ENCODE measurements at regions not wholly inside any gene's neighbourhood (a gene's known extent, or its start where the extent isn't known, plus 50 kb on each side); places are given as distances from the start of the nearest gene placed in this dataset.
A peak's percentile ranks its signal among the peaks of the same experiment; 100 is the strongest.

DNA sequence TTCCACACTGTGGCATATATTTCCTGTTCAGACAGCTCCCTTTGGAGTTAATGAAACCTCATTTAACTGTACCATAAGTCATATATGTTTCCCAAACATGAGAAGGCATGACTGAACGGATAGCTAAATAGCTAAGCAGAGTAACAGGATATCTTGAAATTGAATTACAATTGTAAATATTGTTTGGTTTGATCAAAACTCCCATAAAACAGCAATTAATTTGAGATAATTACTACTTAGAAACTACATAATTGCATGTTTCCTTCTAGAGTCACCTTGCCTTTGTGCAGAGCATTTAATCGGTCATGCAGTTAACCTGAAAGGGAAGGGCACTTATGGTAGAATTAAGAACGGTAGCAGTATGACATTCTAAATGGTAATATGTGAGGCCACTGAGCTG is 179.0 kb upstream of the MAP3K7 start:
- DNase-seq (ENCODE audit: low read depth, low spot score): no peak

DNA sequence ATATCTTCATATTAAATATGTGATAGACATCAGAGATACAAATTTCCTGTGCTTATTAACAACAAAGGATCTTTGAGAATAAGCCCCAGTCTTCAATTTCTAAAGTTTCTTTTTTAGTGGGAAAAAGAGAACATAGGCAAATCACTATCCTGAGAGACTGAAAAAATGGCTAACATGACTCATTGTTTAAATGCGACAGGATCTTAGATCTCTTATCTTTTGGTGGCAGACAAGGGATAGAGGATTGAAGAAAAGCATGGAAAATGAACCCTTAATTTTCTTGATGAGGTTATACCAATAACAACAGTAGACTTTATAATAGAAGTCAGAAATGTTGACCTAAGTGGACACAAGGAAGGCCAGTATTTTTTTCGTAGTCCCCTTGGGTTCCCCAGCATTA is 178.6 kb upstream of the MAP3K7 start:
- no peak for DNase-seq (ENCODE audit: low read depth, low spot score)

DNA sequence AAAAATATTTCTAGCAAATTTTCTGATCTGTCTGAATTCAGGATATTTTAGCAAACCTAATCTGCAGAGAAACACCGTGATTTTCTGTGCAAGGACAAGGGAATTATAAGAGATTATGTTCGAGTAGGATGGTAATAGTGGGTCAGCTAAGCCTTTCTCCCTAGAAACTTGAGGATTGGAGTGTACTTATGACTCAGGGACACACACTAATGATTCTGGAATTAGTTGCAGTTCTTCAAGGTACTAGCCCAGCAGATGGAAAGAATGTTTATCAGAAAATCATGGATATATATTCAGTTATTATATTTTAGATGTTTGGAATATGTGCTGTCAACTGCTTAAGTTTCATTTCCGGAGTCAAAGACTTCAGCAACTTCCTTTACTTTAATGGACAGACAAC is 177.1 kb upstream of the MAP3K7 start:
- no peak for DNase-seq (ENCODE audit: low read depth, low spot score)

DNA sequence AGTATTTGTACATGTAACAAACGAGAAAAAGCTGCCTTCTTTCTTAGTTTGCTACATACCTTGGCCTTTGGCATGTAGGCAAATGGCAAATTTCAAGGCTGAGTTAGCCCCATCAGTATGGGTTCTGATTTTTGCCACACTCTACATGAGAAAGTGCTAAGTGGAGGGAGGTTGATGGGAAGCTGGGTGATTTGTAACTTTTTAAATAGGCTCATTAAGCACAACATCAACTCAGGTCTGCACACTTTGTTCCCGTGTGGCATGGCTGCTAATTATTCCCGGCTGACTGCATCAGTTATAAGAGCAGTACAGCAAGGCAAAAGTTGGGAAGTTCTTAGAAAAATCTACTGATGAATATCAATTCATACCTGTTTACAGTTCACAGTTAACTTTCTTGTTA is 172.8 kb upstream of the MAP3K7 start:
- no peak for DNase-seq (ENCODE audit: low read depth, low spot score)

DNA sequence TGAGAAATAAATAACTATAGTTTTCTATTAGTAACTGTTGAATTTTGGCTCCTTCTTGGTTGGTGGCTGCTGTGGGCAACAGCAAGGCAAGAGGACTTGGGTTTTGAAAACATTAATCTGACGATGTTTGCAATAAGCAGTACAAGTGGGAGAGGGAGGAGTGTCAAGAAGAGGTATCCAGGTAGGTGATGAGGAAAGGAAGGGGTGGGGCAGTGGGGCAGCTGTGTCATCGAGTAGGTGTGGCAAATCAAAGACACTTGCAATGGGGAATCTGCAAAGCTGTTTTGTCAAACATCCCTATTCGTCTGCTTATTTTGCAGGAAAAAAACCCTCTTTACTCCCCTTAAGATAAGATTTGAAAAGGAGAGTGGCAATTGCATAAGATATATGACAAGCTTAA is 171.9 kb upstream of the MAP3K7 start:
- DNase-seq (ENCODE audit: low read depth, low spot score): no peak

DNA sequence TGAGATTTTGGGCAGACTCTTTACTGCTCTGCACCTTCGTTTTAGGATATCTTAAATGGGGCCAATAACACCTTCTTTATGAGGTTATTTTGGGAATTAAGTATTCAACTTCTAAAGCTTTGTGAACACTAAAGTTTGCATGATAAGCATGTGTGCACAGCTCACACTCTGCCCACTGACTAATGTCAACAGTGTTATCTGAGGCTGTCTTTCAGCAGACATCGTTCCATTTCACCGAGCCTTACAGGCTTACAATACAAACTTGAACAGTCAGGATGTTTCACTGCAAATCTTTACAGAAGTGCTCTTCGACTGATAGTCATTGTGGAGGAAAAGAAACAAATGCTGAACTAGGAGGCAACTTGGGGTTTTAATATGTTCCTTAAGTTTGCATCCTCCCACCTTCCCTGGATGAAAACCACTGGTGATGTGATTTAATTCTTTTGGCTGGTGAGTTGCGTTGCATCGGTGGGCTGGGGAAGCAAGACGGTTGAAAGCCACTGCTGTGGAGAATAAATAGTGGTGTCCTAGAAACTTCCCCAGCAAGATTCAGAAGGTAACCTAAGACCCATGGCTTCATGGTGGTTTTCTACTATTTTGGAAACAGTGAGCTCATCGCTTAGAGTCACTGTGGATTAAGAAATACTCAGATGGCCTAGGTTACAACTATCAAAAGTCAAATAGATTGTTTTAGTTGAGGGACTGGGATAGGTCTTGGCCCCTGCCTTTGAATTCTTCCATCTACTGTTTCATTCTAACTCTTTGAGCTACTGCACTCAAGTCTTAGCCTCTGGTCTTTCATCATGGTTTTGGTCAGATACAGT is 167.2 kb upstream of the MAP3K7 start:
- no peak for DNase-seq (ENCODE audit: low read depth, low spot score)

DNA sequence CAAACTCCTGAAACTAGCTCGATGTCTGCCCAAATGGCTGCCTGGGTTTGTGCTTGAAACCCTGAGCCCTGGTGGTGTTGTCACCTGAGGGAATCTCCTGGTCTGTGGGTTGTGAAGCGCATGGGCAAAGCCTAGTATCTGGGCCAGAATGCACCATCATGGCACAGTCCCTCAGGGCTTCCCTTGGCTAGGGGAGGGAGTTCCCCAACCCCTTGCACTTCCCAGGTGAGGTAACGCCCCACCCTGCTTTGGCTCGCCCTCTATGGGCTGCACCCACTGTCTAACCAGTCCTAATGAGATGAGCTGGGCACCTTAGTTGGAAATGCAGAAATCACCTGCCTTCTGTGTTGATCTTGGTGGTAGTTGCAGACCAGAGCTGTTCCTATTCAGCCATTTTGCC is 152.9 kb upstream of the MAP3K7 start:
- no peak for DNase-seq (ENCODE audit: low read depth, low spot score)

DNA sequence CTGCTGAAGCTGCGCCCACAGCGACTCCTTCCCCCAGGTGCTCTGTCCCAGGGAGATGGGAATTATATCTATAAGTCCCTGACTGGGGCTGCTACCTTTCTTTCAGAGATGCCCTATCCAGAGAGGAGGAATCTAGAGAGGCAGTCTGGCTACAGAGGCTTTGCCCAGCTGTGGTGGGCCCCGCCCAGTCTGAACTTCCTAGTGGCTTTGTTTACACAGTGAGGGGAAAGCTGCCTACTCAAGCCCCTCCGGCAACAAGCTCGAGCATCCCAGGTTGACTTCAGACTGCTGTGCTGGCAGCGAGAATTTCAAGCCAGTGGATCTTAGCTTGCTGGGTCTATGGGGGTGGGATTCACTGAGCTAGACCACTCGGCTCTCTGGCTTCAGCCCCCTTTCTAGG is 152.5 kb upstream of the MAP3K7 start:
- peak; percentile 88 for DNase-seq (ENCODE audit: low read depth, low spot score)

DNA sequence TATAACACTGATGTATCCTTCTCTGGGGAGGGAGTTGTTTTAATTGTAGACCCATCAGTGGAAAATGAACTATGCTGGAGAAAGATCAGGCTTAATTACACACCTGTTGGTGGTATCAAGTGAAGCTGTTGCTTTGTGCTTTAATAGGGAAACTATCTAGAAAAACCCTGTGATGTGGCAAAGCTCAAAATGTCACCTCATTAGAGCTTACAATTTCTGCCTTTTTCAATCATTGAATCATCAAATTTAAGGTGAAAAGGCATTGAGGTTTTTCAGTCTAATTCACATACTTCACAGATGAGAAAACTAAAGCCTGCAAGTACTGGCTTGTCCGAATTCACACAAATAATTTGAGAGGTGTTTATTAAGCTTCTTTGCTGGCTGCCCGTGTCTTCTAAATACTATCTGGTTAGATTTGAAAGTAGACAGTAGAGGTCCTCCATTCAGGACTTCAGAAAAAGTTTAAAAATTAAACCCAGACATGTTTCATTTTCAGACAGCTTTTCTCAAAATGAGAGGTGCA is 143.3 kb upstream of the MAP3K7 start:
- DNase-seq (ENCODE audit: low read depth, low spot score): no peak

DNA sequence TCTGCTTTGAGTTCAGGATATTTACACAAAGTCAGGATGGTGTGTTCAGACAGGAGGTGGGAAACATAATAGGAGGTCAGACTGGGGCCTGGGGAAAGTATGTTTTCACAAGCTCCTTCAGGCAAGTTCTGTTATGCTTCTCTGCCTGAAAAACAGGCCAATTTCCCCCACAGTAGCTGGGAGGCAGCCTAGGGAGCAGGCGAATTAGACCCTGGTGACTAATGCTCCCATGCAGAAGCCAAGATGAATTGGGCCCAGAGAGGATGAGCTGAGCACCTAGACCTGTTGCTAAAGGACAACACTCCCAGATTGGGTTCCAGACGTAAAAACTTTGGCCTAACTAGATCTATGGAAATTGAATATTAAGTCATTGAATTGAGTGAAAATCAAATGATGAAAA is 142.2 kb upstream of the MAP3K7 start:
- peak; percentile 31 for DNase-seq (ENCODE audit: low read depth, low spot score)

DNA sequence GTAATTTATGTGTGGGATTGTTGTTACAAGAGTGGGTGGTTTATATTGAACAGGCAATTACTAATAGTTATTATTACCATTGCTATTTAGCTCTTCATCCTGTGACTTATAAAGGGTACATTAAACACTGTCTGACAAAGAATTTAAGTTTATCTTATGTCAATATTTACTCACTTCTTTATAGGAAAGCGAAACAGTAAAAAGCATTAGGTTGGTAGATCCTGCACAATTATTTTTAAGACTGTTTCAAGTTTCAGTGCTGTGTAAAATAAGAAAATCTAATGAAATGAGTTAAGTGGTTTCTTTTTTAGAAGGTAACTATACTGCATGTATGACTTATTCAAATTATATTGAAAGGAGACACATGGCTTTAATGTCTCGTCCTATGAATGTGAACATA is 135.8 kb upstream of the MAP3K7 start:
- no peak for DNase-seq (ENCODE audit: low read depth, low spot score)

DNA sequence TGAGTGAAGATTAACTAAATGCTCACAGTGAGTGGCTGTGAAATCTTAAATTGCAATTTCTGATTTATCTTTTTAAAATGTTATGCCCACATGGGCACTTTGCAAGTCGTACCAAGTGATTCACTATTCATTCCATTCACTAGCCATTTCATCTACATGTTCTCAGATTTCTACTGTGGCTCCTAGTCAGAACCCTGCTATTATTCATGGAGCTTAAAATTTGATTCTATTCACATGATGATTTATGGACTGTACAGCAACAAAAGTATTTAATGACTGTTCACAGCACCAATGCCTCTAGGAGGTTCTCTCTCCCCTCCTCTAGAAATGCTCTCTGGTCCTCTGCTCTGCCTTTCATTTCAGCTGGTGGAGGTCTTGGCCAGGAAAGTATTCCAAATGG is 133.5 kb upstream of the MAP3K7 start:
- no peak for DNase-seq (ENCODE audit: low read depth, low spot score)

DNA sequence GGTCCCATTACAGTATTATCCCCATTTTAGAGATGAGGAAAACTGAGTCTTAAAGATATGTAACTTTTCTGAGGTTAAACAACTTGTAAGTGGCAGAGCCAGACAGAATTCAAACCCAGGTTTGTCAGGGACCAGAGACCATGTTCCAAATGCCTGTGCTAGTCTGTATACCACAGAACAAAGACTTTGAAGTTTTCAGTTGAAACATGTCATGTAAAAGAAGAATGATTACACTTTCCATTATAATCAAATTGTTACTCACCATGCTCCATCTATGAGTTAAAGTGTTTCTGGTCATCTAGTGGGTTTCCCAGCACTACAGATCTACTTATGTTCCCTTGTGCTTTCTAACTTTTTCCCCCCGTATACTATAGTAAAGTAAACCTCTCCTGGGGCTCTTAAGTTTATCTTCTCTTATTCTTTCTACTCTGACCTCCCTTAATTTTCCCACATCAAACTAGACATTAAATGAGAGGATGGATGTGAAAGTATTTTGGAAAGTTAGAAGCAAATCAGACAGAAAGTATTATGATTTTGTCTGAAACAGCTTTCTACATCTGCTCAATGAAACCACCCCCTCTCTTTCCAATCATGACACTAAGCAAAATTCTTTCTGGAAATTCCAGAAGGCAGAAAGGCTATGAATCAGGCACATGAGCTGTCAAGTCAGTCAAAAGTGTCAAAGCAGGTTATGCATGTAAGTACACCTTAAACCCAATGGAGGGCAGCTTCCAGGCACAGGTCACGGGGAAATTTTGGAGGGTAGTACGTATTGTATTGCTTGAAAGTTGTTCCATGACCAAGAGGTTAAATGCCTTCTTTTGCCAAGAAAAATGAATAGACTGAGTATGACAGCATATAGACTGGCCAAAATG is 132.7 kb upstream of the MAP3K7 start:
- DNase-seq (ENCODE audit: low read depth, low spot score): no peak

DNA sequence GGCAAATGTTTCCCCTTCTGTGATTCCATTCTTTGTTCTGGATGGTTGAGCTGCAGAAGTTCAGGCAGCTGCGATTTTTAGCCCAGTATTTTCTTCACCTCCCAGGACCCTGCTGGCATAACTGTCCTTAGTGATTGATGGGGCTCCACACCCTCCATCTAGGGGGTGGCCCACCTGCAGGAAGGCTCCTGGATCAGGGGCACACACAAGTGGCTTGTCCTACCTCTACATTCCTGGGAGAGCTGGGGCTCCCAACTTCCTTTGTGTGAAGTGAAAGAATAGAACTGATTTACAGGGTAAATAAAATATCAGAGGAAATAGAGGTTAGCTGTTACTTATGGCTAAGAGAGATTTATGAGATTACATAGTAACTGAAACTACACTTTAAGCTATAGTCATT is 129.5 kb upstream of the MAP3K7 start:
- no peak for DNase-seq (ENCODE audit: low read depth, low spot score)

DNA sequence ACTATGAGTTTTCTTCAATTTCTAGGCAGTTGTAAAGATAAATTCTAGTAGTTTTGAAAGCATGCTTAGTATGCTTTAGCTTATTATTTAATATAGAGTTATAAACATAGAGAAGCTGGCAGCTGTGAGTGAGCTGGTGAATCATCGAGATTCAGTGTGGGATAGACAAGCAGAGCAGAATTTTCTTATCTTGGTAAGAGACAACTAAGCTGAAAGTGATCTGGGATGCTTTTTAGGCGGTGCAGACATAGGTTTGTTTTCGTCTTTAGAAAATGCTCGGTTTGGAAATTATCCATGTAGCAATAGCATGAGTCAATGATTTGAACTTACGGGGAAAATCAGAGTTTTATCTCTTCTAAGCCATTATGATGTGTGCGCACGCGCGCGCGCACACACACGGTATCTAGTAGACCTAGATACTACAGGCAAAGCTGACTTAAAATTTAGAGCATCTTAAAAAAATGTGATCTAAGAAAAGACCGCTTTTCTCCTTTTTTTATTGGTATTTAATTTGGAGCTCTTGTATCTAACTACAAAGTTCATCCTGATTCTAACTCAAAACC is 128.3 kb upstream of the MAP3K7 start:
- no peak for DNase-seq (ENCODE audit: low read depth, low spot score)

DNA sequence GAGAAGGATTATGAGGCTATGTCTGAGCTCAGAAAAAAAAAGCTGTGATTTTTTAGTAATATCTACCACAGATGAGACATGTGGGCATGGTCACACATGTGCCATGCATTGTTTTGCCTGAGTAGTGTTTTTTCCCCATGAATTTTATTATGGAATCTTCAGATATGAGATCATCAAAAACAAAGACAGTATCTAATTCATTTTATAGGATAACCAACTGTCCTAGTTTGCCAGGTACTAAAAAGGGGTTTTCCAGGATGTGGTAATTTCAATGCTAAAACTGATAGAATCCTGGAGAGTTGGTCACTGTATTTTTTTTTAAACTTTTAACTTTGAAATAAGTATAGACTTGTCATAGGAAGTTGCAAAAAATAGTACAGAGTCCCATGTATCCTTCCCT is 127.4 kb upstream of the MAP3K7 start:
- no peak for DNase-seq (ENCODE audit: low read depth, low spot score)

DNA sequence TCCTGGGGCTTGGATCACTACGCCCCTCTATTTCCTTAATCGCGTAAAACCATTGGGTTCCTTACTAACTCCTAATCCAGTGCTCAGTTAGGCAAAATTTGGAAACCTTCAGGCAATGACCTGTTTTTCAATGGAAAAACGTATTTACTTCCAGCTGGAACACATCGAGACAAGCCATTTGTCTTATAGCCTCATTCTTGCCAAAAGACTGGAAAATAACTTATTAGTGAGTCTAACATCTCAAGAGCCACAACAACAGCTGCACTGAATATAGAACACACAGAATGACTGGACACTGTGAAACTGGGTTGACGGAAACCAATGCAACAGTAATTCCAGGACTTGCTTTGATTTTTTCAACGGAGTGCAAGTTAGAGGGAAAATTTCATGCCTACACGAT is 125.2 kb upstream of the MAP3K7 start:
- DNase-seq (ENCODE audit: low read depth, low spot score): no peak

DNA sequence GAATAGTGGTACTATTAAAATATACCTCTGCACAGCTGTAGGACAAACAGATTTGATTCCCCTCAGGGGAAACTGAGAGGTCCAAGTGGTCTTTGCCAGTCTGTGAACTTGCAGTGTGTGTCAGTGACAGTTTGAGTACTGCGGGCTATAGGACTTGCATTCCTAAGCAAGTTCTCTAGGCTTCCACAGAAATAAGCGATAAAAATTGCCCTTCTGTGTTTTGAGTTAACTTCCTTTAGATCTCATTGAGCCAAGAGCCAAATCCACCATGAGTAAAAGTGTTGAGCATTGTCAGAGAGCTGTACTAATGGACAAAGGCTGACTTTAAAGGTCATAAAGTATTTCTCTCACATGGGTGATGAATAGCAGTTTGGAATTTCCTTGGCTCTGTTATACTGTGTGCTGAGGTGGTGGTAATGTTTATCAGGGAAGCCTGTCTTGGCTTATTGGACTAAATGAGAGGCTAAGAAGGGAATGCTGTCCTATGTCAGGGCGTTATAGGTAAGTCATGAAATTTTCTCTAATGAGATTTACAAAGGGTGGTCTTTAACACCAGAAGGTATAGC is 122.6 kb upstream of the MAP3K7 start:
- DNase-seq (ENCODE audit: low read depth, low spot score): no peak

DNA sequence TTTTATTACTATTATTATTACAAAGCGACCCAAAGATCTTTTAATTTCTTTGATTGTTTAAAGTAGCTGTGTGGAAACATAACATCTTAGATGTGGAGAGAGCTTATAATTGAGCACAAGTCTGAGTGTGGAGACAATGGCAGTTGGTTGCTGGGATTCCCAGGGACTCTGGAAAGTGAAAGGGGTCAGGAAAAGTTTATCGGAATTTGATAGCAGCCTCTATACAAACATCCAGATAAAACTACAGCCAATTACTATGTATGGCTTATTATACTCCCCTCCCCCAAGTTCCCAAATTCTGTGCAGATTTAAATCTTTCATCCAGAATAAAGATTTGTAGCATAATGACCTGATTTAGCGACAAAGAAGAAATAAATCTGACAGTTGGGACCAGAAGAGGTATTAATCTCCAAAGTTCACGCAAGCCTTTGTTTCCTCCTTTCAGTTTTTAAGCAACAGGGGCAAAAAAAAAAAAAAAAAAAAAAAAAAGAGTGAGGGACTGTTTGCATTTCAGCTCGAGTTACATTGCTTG is 121.4 kb upstream of the MAP3K7 start:
- DNase-seq (ENCODE audit: low read depth, low spot score): no peak

DNA sequence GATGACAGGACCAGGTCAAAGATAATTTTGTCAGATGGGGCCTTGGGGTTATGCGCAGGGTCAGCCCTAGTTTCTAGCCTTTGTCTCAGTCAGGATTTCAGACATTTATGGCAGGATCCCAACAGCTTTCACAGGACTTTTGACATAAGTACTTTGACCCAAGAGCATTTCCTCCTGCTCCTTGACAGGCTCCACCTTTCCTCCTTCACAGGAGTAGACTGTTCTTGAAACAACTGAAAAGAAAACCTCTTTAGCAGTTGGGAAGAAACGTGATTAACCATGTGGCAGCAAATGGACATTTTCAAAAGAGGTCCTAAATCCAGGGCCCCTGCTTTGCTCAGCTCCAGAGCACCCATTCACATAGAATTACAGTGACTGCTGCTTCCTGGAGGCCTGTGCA is 120.4 kb upstream of the MAP3K7 start:
- no peak for DNase-seq (ENCODE audit: low read depth, low spot score)

DNA sequence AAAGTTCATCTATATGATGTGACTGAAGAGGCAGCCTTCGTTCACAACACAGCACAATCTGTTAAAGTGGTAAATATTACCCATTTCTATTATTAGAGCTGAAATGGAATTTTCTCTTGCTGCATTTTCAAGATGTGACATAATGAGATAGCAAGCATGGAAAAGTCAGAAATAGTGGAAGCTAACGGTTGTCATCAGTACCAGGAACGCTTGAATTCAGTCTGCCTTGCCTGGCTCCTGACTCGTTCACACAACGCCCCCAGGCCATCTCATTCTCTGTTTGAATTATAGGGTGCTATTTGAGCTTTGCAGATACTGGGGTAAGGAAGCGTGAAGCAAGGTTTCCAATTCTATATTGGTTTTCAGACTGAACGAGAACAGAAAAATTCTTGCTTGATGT is 116.5 kb upstream of the MAP3K7 start:
- DNase-seq (ENCODE audit: low read depth, low spot score): peak; percentile 14

DNA sequence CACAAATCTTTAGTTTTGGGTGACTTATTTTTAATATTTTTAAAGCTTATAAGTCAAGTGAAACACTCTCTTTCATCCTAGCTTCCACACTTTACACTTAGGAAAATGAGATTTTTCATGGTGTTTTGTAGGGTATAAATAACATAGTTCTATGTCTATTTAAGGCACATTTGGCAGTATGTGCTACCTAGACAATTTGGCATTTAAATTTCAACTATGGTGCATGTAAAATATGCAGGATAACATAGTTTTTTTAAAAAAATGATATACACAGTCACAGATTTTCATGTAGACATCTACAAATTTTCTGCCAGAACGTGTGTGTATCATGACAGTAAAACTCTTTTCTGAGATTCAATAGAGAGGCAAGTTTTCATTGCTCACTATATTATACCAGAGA is 115.1 kb upstream of the MAP3K7 start:
- DNase-seq (ENCODE audit: low read depth, low spot score): no peak

All from ELF-1 (cell line).